IPS-20b (cell line): ENCODE measurements at regions not wholly inside any gene's neighbourhood (a gene's known extent, or its start where the extent isn't known, plus 50 kb on each side); places are given as distances from the start of the nearest gene placed in this dataset.

ENCODE experiments used
- H3K27ac ChIP-seq: one replicate; pipeline ENCODE4 v1.5.1; 2013; ENCODE audit warnings: low read length
- H3K27me3 ChIP-seq: 2 replicates; pipeline ENCODE4 v1.6.1; 2013; ENCODE audit warnings: mild to moderate bottlenecking, low read length, inconsistent platforms; ENCODE audit not compliant: insufficient read depth
- H3K36me3 ChIP-seq: 2 replicates; pipeline ENCODE4 v1.6.1; 2013; ENCODE audit warnings: low read depth, mild to moderate bottlenecking, inconsistent platforms, low read length, moderate library complexity; ENCODE audit not compliant: insufficient read depth
- H3K4me1 ChIP-seq: 2 replicates; pipeline ENCODE4 v1.6.1; 2013; ENCODE audit warnings: mild to moderate bottlenecking, control low read depth, inconsistent platforms, low read length, moderate library complexity; ENCODE audit not compliant: insufficient read depth
- H3K4me3 ChIP-seq: 2 replicates; pipeline ENCODE4 v1.5.1; 2013; ENCODE audit warnings: mild to moderate bottlenecking, low read length, inconsistent platforms
- H3K9ac ChIP-seq: 2 replicates; pipeline ENCODE4 v1.6.1; 2013; ENCODE audit warnings: low read depth, mild to moderate bottlenecking, inconsistent platforms, low read length, moderate library complexity
- H3K9me3 ChIP-seq: 2 replicates; pipeline ENCODE4 v1.6.1; 2013; ENCODE audit warnings: mild to moderate bottlenecking, low read depth, low read length, inconsistent platforms; ENCODE audit not compliant: insufficient read depth

DNA sequence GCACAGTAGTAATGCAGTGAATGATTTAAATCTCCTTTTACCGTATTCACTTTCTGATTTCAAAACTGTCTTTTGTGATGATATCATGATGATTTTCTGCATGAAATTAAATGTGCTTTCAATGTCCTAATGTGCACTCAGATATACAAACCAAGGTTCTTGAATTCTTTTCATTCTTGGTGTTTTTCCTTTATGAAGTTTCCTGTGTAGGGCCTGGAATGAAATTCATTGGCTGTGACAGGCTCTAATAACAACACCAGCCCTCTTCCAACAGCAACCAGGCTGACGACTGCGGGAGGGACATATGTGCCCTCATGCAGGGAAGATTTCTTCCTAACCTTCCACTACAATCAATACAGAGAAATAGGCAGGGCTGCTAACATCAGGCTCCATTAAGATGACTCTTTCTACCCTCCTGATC is 1052.0 kb downstream of the DIAPH3 start:
- Histone ChIP-seq H3K9me3 (peaks cover 1% of the 10 kb centered on the region; the same call in 1 of the 2 replicates), H3K27ac (no peak overlapping the region)

DNA sequence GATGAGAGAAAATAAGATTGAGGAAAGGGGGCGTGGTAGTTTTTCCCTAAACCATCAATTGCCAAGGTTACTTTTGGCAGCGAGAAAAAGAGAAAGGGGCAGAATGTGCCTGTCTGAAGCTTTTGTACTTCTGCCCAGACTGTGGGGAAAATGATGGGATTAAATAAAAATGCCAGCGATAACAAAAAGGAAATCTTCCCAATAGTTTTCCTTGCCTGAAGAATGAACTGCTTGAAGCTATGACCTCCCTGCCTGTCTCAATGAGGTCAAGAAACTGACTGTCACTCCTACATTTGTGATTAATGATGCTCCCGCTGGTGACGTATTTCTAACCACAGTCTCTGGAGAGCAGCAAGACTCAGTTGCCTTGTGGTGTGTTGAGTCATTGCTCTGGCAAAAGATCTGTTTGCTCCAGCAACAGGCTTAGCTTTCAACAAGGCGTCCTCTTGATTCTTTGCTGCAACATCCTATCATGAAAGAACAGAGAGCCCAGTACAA is 1051.5 kb downstream of the DIAPH3 start:
- H3K36me3 ChIP-seq = no peaks in the 10 kb centered on the region
- no peak overlapping the region for H3K27ac ChIP-seq
- H3K9ac ChIP-seq = no peak overlapping the region
- no peaks in the 10 kb centered on the region for H3K27me3 ChIP-seq
- H3K4me1 ChIP-seq = peaks cover 6% of the 10 kb centered on the region; the same call in 1 of the 2 replicates
- H3K4me3 ChIP-seq = no peak overlapping the region
- H3K9me3 ChIP-seq = no peaks in the 10 kb centered on the region

More for the DNA sequence above, 1052.0 kb downstream of the DIAPH3 start:
- no peaks in the 10 kb centered on the region for H3K27me3 ChIP-seq
- H3K9ac ChIP-seq = no peak overlapping the region
- H3K36me3 ChIP-seq = no peaks in the 10 kb centered on the region
- peaks cover 6% of the 10 kb centered on the region; the same call in 1 of the 2 replicates for H3K4me1 ChIP-seq
- no peak overlapping the region for H3K4me3 ChIP-seq

DNA sequence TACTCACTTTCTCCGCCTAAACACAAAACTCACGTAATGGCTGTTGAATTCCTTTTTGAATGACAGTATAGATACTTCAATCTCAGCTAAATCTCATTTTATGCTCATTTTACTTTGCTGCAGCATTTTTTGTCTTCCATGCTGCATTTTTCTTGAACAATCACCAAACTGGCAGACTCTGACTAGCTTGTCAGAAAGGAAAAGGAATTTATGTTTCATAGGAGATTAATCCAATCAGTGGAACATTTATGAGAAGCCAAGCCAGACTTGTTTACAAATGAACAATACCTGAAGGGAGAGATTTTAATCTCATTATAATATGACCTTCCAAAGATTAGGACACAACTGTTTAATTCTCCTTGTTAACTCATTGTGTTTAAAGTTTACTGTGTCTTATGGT is 1044.3 kb downstream of the DIAPH3 start:
- no peak overlapping the region for H3K27ac ChIP-seq
- H3K27me3 ChIP-seq = no peaks in the 10 kb centered on the region
- H3K9ac ChIP-seq = no peak overlapping the region
- H3K4me1 ChIP-seq = peaks cover 3% of the 10 kb centered on the region; the same call in 1 of the 2 replicates
- no peaks in the 10 kb centered on the region for H3K36me3 ChIP-seq
- H3K9me3 ChIP-seq = no peaks in the 10 kb centered on the region
- H3K4me3 ChIP-seq = no peak overlapping the region

DNA sequence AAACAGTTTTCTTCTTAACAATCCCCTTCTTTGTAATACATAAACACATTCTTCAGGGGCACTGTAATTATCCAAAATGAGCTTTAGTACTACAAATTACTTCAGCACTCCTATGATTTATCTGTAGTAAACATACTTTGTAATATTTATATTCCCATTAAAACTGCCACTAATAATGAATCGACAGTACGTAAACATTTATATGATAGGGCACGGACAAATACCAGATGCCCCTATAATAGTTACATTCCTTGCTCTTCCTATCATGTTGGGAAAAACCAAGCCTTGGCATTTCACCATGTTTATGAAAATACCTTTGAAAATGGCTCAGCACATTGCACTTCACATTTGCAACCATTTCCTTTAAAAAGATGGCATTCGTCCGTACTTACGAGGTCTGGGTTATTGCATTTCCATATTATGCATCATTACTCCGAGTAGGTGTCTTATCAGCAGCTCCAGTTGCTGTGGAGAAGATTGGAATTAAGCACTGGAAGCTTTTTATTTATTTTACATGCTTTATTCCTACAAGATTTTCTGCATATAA is 1043.4 kb downstream of the DIAPH3 start:
- H3K4me3 ChIP-seq = no peak overlapping the region
- no peaks in the 10 kb centered on the region for H3K36me3 ChIP-seq
- no peak overlapping the region for H3K27ac ChIP-seq
- H3K9ac ChIP-seq = no peak overlapping the region
- no peaks in the 10 kb centered on the region for H3K27me3 ChIP-seq
- no peaks in the 10 kb centered on the region for H3K9me3 ChIP-seq
- H3K4me1 ChIP-seq = peaks cover 3% of the 10 kb centered on the region; the same call in 1 of the 2 replicates

DNA sequence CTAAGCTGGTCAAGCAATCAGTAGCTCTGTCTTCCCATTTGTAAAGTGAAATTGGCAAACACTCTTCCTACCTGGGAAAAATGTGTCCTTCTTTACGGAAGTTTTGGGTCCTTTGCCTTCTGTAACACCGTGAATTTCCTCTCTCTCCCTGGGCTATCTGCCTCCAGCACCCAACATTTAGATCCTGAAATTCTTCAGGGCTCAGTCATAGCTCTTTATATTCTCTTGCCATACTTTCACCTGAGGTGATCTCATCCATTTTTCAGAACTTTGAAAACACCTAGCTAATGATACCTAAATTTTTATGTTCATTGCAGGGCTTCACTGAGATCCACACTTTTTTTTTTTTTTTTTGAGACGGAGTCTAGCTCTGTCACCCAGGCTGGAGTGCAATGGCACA is 1042.2 kb downstream of the DIAPH3 start:
- Histone ChIP-seq H3K9me3 (no peaks in the 10 kb centered on the region), H3K4me3 (no peak overlapping the region), H3K9ac (no peak overlapping the region), H3K27me3 (no peaks in the 10 kb centered on the region), H3K27ac (no peak overlapping the region), H3K4me1 (peaks cover 3% of the 10 kb centered on the region; the same call in 1 of the 2 replicates), H3K36me3 (no peaks in the 10 kb centered on the region)

DNA sequence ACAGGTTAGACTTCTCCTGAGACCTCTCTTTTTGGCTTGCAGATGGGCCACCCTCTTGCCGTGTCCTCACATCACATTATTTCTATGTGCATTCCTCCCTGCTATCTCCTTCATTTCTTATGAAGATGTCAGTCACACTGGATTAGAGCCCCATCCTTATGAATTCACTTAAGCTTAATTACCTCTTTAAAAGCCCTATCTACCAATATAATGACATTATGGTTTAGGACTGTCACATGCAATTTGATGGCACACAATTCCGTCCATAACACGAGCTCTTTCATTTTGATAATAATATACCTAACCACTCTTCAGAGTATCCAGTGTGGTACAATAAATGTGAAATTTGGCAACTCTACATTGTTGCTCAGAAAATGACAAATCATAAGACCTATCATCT is 1037.3 kb downstream of the DIAPH3 start:
- Histone ChIP-seq H3K4me3 (no peak overlapping the region), H3K4me1 (no peaks in the 10 kb centered on the region; the same call in 1 of the 2 replicates), H3K36me3 (no peaks in the 10 kb centered on the region), H3K27ac (no peak overlapping the region), H3K27me3 (no peaks in the 10 kb centered on the region), H3K9me3 (no peaks in the 10 kb centered on the region), H3K9ac (no peak overlapping the region)

DNA sequence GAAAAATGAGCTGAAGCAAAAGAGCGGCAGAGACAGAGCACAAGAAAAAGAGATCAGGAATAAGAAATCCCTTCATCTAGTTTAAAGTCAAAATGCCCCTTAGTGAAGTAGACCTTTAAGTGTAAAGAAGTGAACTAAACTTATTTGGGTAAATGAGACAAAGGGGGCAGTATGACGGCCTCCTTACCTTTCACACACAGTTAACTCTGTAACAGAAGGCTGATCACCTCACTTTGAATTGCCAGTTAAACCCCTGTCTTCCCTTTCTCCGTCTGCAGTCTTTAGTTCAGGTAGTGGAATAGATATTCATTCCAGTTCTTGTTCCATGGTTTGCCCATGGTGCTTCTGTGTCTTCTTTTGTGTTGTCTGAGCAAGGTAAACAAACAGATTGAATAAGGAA is 1029.8 kb downstream of the DIAPH3 start:
- H3K9me3 ChIP-seq = no peaks in the 10 kb centered on the region
- no peaks in the 10 kb centered on the region for H3K4me1 ChIP-seq
- no peak overlapping the region for H3K9ac ChIP-seq
- H3K27ac ChIP-seq = no peak overlapping the region
- no peaks in the 10 kb centered on the region for H3K27me3 ChIP-seq
- H3K36me3 ChIP-seq = no peaks in the 10 kb centered on the region
- H3K4me3 ChIP-seq = no peak overlapping the region

DNA sequence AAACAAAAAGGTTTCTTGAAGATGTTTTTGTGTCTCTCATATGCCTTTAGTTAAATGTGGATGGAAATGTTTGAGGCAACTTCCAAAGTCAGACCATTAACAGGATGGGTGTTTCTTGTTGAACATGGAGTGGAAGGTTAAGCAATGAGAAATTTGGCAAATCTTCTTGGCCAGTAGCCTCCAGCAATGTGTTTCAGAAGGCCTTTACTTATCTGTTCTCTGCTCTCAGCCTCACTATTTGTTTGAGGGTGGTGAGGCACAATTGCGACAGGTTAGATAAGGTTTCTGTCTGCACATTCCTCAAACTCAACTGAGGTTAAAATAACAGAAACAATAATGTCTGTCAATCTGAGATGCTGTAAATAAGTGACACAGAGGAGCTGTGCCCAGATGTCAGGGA is 1019.0 kb downstream of the DIAPH3 start:
- H3K27ac ChIP-seq = no peak overlapping the region
- H3K4me3 ChIP-seq = no peak overlapping the region
- H3K4me1 ChIP-seq = no peaks in the 10 kb centered on the region
- no peaks in the 10 kb centered on the region for H3K27me3 ChIP-seq
- no peaks in the 10 kb centered on the region for H3K36me3 ChIP-seq
- H3K9me3 ChIP-seq = no peaks in the 10 kb centered on the region
- H3K9ac ChIP-seq = no peak overlapping the region

DNA sequence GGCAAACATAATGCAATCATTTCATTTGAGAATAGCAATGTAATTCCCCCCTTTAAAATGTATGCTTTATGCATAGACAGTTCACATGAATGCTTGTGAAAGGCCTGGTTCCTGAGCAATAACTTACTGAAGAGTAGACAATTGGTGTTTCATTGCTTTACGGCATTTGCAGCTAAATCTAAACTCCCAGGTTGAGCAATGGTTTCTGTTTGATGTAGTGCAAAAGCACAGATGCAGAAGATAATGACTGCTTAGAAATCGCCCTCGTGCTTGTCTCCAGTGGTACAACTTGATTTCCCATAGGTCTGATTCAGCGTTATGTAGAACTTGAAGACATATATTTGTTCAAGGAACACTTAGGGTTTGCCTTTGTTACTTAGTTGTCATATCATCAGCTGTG is 1018.3 kb downstream of the DIAPH3 start:
- no peaks in the 10 kb centered on the region for H3K36me3 ChIP-seq
- H3K4me1 ChIP-seq = no peaks in the 10 kb centered on the region
- no peak overlapping the region for H3K4me3 ChIP-seq
- no peak overlapping the region for H3K9ac ChIP-seq
- H3K9me3 ChIP-seq = no peaks in the 10 kb centered on the region
- no peaks in the 10 kb centered on the region for H3K27me3 ChIP-seq
- H3K27ac ChIP-seq = no peak overlapping the region

DNA sequence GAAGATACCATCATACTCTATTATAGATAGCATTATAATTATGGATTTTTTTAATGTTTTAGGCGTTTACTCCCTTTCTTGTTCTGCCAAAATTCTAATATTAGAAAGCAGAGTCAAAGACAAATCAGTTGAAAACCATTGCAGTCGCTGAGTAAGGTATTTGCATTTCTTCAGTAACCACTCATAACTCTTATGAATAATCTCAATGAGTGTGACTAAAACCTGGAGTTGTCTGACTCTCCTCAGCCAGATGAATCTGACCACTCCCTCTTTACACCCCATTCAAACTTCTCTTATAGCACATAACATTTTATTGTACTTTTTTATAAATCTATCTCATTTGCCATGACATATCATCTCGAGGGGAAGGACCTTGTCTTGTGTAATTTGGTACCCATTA is 1006.5 kb downstream of the DIAPH3 start:
- Histone ChIP-seq H3K9me3 (no peaks in the 10 kb centered on the region), H3K4me1 (no peaks in the 10 kb centered on the region), H3K4me3 (no peak overlapping the region), H3K27me3 (no peaks in the 10 kb centered on the region), H3K9ac (no peak overlapping the region), H3K27ac (no peak overlapping the region), H3K36me3 (no peaks in the 10 kb centered on the region)

DNA sequence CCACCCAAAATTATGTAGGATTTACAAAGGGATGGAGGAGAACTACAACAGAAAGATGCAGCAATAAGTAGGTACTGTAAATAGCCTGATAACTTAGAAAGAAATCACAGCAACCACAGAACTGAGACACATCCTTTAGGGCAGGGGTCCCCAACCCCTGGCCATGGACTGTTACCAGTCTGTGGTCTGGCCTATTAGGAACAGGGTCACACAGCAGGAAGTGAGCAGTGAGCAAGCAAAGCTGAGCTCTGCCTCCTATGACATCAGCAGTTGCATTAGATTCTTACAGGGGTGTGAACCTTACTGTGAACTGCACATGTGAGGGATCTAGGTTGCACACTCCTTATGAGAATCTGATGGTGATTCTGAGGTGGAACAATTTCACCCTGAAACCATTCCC is 997.6 kb downstream of the DIAPH3 start:
- Histone ChIP-seq H3K27me3 (no peaks in the 10 kb centered on the region), H3K4me1 (peaks cover 5% of the 10 kb centered on the region; the same call in 1 of the 2 replicates), H3K4me3 (no peak overlapping the region), H3K9me3 (no peaks in the 10 kb centered on the region), H3K27ac (no peak overlapping the region), H3K36me3 (no peaks in the 10 kb centered on the region), H3K9ac (no peak overlapping the region)

DNA sequence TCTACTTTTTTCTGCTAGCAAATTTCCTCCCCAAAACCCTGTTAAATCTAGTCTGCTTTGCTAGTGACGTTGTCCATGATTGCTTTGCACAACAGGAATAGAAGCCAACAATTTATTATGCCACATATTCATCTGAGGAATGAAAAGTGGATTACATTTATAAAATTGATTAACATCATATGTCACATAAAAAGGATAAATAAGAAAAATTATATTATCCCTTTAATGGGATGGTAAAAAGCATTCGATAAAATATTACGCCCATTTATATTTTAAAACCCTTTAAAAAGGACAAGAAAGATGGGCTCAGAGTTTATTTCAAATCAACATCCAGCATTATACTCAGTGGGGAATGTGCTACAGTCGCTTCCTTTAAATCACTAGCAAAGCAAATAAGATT is 991.7 kb downstream of the DIAPH3 start:
- H3K4me3 ChIP-seq = no peak overlapping the region
- no peaks in the 10 kb centered on the region for H3K36me3 ChIP-seq
- H3K4me1 ChIP-seq = peaks cover 6% of the 10 kb centered on the region; the same call in 1 of the 2 replicates
- no peaks in the 10 kb centered on the region for H3K9me3 ChIP-seq
- no peak overlapping the region for H3K9ac ChIP-seq
- no peaks in the 10 kb centered on the region for H3K27me3 ChIP-seq
- no peak overlapping the region for H3K27ac ChIP-seq
